Psoas muscle (tissue), 7 donors: ENCODE measurements at regions not wholly inside any gene's neighbourhood (a gene's known extent, or its start where the extent isn't known, plus 50 kb on each side); places are given as distances from the start of the nearest gene placed in this dataset.

ENCODE experiments used
- ATAC-seq, 4 donors: fragments of 200-7000 bp; cut with Tn5 transposase; one replicate each; pipeline ENCODE4 v1.9.1; 2020; ENCODE audit warnings: moderate library complexity in 3 of 4, mild to moderate bottlenecking in 2 of 4
- DNase-seq, 2 donors: peaks; one replicate each; pipeline ENCODE4 v3.0.0-alpha.2; 2020
- H3K27ac ChIP-seq: fragments of 200-600 bp; one replicate; pipeline ENCODE4 v1.8.0; 2022
- H3K27me3 ChIP-seq, 3 donors: fragments of 200-600 bp in 1 of 3; one replicate each; pipeline versions ENCODE4 v1.6.1 to v1.8.0; 2013 to 2022; ENCODE audit warnings: low read length in 2 of 3, mild to moderate bottlenecking in 2 of 3, moderate library complexity in 1 of 3; ENCODE audit not compliant: insufficient read depth in 3 of 3
- H3K36me3 ChIP-seq, 2 donors: fragments of 200-600 bp in 1 of 2; one replicate each; pipeline versions ENCODE4 v1.6.1 to v1.8.0; 2013 to 2022; ENCODE audit warnings: low read depth in 1 of 2, mild to moderate bottlenecking in 1 of 2, moderate library complexity in 1 of 2; ENCODE audit not compliant: insufficient read depth in 1 of 2
- H3K4me1 ChIP-seq: fragments of 200-600 bp; one replicate; pipeline ENCODE4 v1.8.0; 2022
- H3K4me3 ChIP-seq: fragments of 200-600 bp; one replicate; pipeline ENCODE4 v1.8.0; 2022; ENCODE audit warnings: mild to moderate bottlenecking
- H3K9me3 ChIP-seq: fragments of 200-600 bp; one replicate; pipeline ENCODE4 v1.8.0; 2022
- CTCF ChIP-seq: fragments of 200-600 bp; IDR thresholded peaks from one replicate; pipeline ENCODE4 v1.8.0; 2022; ENCODE audit warnings: antibody characterized with exemption
- WGBS, 3 donors: extraction: QIAGEN DNeasy Blood & Tissue Kit; methylation state at CpG; one replicate each; pipeline versions ENCODE4 v1.1.6 to v1.1.7; 2013; 5-methylcytosine and 5-hydroxymethylcytosine counted together
- intact Hi-C, 2 donors: fragments of 100-400 bp; cut with DNase I; formaldehyde crosslinking; loops; one replicate each; pipeline versions ENCODE4 v1.11.0 to v1.14.2; 2022
- donor health status: healthy with polysubstance abuse.
- donor health status: DM: no; HTN: no; CAD: no; lungs with moderate emphysema.
- donor health status: Bipolar disorder and iron deficiency.
- donor health status: healthy.
- donor health status: DM: yes; HTN: yes; CAD: no.
- donor health status: DM: no; HTN: no; CAD: no.
- donor health status: DM: yes; HTN: yes; CAD: no.

- Histone ChIP-seq H3K36me3 (no peaks in the 10 kb centered on the region), H3K9me3 (no peaks in the 10 kb centered on the region), H3K27me3 (peaks cover 2 to 16% (median 4%) of the 10 kb centered on the region in 3 donors), H3K4me1 (no peaks in the 10 kb centered on the region), H3K27ac (no peak overlapping the region), H3K4me3 (no peak overlapping the region)
- intact Hi-C loops = no loop called here
- no peak for TF ChIP-seq CTCF
- 89 to 95% (median 91%) methylated on average over 1 of the region's 1 CpG for WGBS, 3 donors
- no peak for ATAC-seq
- DNase-seq = no peak
Measured at GRCh38 chr1:115556236-115556635, 85.5 kb upstream of the VANGL1 start.

GRCh38 chr1:115555446-115555845, 86.3 kb upstream of the VANGL1 start:
- no peak for ATAC-seq
- H3K4me3 ChIP-seq = no peak overlapping the region
- TF ChIP-seq CTCF = no peak
- H3K36me3 ChIP-seq = no peaks in the 10 kb centered on the region
- H3K27ac ChIP-seq = no peak overlapping the region
- no peak for DNase-seq
- H3K9me3 ChIP-seq = no peaks in the 10 kb centered on the region
- H3K4me1 ChIP-seq = no peaks in the 10 kb centered on the region
- H3K27me3 ChIP-seq = peaks cover 2 to 11% (median 4%) of the 10 kb centered on the region in 3 donors
- WGBS, 3 donors = 17 to 39% (median 20%) methylated on average over 2 of the region's 2 CpGs
- intact Hi-C loops = no loop called here

- Histone ChIP-seq H3K4me1 (no peaks in the 10 kb centered on the region), H3K36me3 (no peaks in the 10 kb centered on the region), H3K9me3 (no peaks in the 10 kb centered on the region), H3K4me3 (no peak overlapping the region), H3K27me3 (peaks cover 0 to 4% (median 0%) of the 10 kb centered on the region in 3 donors), H3K27ac (no peak overlapping the region)
- intact Hi-C loops = loop anchor here in 1 of 2 donors (5.0 kb wide), 1 partner anchor 160 kb away; no protein-coding TSS in a partner anchor
- DNase-seq (no peak), ATAC-seq (no peak)
- TF ChIP-seq CTCF = no peak
- WGBS, 3 donors = 66 to 79% (median 75%) methylated on average over 6 of the region's 6 CpGs
Measured at GRCh38 chr1:115547696-115548095, 94.1 kb upstream of the VANGL1 start.

GRCh38 chr1:115546846-115547245, 94.9 kb upstream of the VANGL1 start:
- no peaks in the 10 kb centered on the region for H3K9me3 ChIP-seq
- no peak overlapping the region for H3K27ac ChIP-seq
- H3K27me3 ChIP-seq = no peaks in the 10 kb centered on the region
- no peak overlapping the region for H3K4me3 ChIP-seq
- intact Hi-C loops = loop anchor here in 1 of 2 donors (5.0 kb wide), 1 partner anchor 160 kb away; no protein-coding TSS in a partner anchor
- WGBS, 3 donors = 93 to 97% (median 94%) methylated on average over 2 of the region's 2 CpGs
- H3K36me3 ChIP-seq = no peaks in the 10 kb centered on the region
- ATAC-seq (no peak), DNase-seq (no peak)
- no peaks in the 10 kb centered on the region for H3K4me1 ChIP-seq
- TF ChIP-seq CTCF = no peak
